NB4 (cell line): ENCODE measurements at regions not wholly inside any gene's neighbourhood (a gene's known extent, or its start where the extent isn't known, plus 50 kb on each side); places are given as distances from the start of the nearest gene placed in this dataset.

Experiments
- DNase-seq: peaks from one replicate; pipeline ENCODE4 v3.0.0; 2010; ENCODE audit warnings: low read depth
- H3K4me3 ChIP-seq: one replicate; pipeline ENCODE4 v1.5.1; 2011; ENCODE audit warnings: mild to moderate bottlenecking, low read depth, low read length, moderate library complexity
- CTCF ChIP-seq: IDR thresholded peaks from one replicate; pipeline ENCODE4 v1.5.1; 2012; ENCODE audit warnings: low read depth, low read length
- MAX ChIP-seq: IDR thresholded peaks from 2 replicates; pipeline ENCODE4 v1.6.1; 2011; ENCODE audit warnings: low read depth, low read length
- MYC ChIP-seq: IDR thresholded peaks from 2 replicates; pipeline ENCODE4 v1.6.1; 2011; ENCODE audit warnings: low read depth, low read length
- POLR2A ChIP-seq: IDR thresholded peaks from 2 replicates; pipeline ENCODE4 v1.6.1; 2011; ENCODE audit warnings: mild to moderate bottlenecking; ENCODE audit not compliant: insufficient read length; ENCODE audit errors: extremely low read depth

GRCh38 chr5:104429911-104430310 lies 867.3 kb upstream of the NUDT12 start:
- TF ChIP-seq CTCF (no peak), MAX (no peak), MYC (no peak), POLR2A (no peak)
- H3K4me3 ChIP-seq, result no peak overlapping the region
- no peak for DNase-seq

- TF ChIP-seq MAX (no peak), CTCF (no peak), POLR2A (no peak), MYC (no peak)
- H3K4me3 ChIP-seq, result no peak overlapping the region
- no peak for DNase-seq
Measured at GRCh38 chr5:104421431-104421830, 858.8 kb upstream of the NUDT12 start.

GRCh38 chr5:104418056-104418455 lies 855.5 kb upstream of the NUDT12 start:
- no peak for DNase-seq
- H3K4me3 ChIP-seq, result no peak overlapping the region
- TF ChIP-seq MYC (no peak), MAX (no peak), POLR2A (no peak), CTCF (no peak)

- no peak overlapping the region for H3K4me3 ChIP-seq
- TF ChIP-seq MYC (no peak), CTCF (peak; percentile 52)
- DNase-seq, result peak; percentile 46
Measured at GRCh38 chr5:104412649-104413240, 850.2 kb upstream of the NUDT12 start.

GRCh38 chr5:104400941-104401340 lies 838.4 kb upstream of the NUDT12 start:
- no peak for DNase-seq
- no peak overlapping the region for H3K4me3 ChIP-seq
- TF ChIP-seq MYC (no peak), MAX (no peak)

- H3K4me3 ChIP-seq, result no peak overlapping the region
- TF ChIP-seq MAX (no peak), POLR2A (no peak), MYC (no peak), CTCF (no peak)
- no peak for DNase-seq
Measured at GRCh38 chr5:104385906-104386305, 823.3 kb upstream of the NUDT12 start.
